NCI-H146 treated with DMSO at 0.1 percent for 48 hours (cell line): ENCODE measurements at regions not wholly inside any gene's neighbourhood (a gene's known extent, or its start where the extent isn't known, plus 50 kb on each side); places are given as distances from the start of the nearest gene placed in this dataset.
A peak's percentile ranks its signal among the peaks of the same experiment; 100 is the strongest.

Experiments
- DNase-seq: peaks from one replicate; lab custom pipeline; 2025; ENCODE audit not compliant: unreplicated experiment; lab: John Stamatoyannopoulos, UW

GRCh38 chr16:85384833-85385462, 228.2 kb upstream of the GSE1 start:
- DNase-seq, result peak; percentile 73

DNA sequence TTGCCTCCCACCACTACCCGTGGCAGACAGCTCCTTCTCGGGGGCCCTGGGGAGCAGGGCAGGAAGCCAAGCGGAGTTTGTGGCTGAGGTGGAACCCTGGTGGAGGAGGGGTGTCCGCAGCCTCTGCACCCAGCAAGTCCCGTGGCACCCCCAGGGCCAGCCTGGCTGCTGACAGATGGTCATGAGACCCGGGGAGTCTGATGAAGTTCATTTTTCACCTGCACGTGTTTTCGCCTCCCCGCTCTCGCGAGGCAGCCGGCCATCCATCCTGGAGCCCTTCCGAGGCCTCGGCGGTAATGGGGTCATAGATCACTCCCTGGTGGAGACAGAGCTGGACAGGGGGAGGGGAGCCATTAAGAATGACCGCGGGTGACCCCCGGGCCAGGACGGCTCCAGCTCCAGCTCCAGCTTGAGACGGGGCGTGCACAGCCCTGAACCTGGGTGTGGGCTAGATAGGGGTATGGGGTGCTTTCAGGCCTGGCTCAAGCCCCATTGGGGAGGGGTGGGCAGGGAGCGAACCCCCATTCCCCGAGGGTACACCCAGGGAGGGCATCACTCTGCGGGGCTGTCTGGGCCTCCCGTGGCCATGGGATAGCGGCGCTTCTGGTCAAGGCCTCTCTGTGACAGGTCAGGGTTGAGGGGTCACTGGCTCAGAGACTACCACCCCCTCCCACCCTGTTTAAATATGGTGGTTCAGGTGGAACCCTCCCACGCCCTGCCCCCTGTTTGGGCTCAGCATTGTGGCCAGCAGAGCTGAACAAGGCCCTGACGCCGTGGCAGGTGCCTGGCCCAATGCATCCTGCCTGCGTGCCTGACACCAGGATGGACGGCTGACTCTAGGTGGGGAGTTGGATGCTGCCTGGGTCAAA, 227.4 kb upstream of the GSE1 start:
- DNase-seq, result no peak

DNA sequence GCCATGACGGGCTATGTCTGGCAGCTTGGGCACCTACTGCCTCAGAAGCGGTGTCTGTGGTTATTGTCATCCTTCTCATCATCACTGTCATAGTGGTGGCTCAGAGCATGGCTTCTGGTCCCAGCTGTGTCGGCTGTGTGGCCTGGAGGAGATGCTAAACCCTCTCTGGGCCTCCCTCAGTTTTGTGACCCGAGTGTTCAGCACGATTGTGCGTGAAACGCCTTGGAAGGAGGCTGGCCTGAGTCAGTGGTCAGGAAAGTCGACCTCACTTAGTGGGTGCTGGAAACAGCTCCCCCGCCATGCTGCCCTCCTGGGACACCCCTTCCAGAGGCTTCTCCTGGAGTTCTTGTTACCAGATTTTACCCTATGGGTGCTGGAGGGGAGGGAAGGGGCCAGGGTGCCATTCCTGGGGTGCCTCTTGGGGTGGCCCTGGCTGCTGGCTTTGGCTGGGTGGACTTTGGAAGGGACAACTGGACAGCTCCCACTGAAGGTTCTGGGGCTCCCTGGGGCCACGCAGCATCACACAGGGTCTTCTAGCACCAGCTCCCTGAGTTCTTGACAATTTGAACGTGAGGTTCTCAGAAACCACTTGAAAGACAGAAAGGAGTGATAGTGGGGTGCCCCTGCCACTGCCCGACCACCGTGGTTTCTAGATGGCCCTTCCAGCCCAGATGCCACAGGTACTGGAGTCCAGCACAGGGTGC, 226.5 kb upstream of the GSE1 start:
- no peak for DNase-seq

- DNase-seq, result no peak
Measured at GRCh38 chr16:85387171-85387507, 226.0 kb upstream of the GSE1 start.

DNA sequence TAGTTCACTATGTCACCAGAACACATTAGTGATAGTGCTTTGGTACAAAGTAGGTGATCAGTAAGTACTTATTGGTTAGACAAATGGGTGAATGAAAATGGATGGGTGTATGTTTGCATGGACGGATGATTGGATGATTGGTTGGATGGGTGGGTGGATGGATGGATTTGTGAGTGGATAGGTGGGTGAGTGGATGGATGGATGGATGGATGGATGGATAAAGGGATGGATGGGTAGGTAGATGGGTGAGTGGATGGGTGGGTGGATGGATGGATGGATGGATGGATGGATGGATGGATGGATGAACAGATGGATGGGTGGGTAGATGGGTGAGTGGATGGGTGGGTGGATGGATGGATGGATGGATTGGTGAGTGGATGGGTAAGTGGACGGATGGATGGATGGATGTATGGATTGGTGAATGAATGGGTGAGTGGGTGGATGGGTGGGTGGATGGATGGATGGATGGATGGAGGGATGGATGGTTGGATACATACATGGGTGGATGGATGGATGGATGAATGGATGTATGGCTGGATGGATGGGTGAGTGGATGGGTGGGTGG, 225.3 kb upstream of the GSE1 start:
- DNase-seq, result no peak

- no peak for DNase-seq
Measured at GRCh38 chr16:85389679-85390470, 223.2 kb upstream of the GSE1 start.

GRCh38 chr16:85390511-85391174, 222.5 kb upstream of the GSE1 start:
- no peak for DNase-seq

DNA sequence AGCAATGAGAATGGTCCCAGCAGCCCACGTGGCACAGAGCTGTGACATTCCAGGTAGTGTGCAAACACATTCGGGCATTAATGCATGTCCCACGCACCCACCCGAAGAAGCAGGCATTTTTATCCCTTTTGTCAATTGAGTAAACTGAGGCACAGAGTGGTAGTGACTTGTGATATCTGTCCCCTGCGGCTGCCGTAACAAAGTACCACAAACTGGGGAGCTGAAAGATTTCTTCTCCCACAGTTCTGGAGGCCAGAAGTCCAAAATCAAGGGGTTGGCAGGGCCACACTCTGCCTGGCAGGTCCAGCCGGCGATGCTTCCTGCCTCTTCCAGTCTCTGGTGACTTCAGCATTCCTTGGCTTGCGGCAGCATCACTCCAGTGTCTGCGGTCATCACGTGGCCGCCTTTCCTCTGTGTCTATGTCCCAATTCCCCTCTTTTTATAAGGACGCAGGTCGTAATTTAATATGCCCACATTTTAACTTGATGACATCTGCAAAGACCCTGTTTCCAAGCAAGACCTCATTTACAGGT, 221.9 kb upstream of the GSE1 start:
- DNase-seq, result no peak

- no peak for DNase-seq
Measured at GRCh38 chr16:85391769-85392583, 221.1 kb upstream of the GSE1 start.

- no peak for DNase-seq
Measured at GRCh38 chr16:85392756-85393673, 220.1 kb upstream of the GSE1 start.

DNA sequence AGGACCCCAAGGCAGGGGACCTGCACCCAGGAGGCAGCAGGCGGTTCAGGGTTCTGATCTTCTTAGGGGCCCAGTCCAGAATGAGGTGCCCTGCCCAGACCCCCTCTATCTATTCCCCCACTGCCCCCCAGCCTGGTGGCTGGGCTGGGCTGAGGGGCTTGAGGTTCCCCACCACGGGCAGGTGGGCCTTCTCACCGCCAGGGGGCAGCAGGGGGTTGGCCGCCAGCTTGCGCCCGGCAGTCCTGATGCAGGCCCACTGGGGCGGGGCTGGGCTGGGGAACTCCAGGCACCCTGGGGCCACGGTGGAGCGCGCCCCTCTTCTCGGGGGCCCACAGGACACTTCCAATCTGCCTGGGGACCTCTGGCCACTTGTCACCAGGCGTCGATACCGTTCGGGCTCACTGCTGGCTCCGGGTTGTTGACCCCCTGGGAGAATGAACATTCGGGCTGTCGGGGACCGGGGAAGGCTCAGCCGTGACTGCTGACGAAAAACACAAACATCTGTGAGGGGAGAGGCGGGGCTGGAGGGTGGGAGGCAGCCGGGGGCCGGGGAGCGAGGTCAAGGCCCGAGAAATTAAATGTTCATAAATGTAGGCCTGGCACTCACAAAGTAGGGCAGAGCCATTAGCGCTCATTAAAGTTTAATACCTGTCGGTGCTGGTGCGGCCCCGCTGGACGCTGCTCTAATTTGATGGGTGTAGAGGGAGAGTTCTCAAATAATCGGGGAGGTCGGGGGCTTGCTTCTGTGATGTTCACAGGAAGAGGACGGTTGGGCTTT, 219.3 kb upstream of the GSE1 start:
- DNase-seq, result no peak

DNA sequence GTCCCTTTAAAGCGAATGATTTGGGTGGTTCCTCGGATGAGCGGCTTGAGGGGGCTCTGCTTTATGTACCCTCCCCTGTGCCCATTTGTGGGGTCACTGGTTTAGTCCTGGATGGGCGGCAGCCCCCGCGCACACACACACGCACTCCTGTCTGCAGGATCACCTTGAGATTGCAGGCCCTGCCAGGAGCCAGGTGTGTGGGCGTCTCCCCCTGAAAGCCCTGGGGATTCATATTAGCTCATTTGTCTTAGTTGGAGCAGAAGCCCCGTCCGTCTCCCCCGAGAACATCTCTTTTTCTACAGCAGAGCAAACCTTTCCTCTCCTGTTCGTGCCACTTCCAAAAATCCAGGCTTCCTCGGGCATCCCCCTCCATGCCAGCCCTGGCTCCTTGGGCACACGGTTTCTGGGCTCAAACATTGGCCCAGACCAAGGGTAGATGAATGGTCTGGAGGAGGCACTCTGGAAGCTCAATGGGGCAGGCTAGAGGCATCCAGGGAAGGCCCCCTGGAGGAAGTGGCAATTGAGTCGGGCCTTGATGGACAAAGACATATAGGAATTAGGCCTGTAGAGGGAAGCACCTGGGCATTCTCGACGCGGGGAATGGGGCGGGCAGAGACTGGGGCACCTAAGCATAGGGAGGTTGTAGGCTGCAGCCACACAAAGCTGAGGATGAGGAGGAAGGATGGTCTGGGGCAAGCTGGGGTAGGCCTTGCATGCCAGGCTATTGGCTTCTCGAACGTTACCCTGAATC, 218.5 kb upstream of the GSE1 start:
- DNase-seq, result no peak

DNA sequence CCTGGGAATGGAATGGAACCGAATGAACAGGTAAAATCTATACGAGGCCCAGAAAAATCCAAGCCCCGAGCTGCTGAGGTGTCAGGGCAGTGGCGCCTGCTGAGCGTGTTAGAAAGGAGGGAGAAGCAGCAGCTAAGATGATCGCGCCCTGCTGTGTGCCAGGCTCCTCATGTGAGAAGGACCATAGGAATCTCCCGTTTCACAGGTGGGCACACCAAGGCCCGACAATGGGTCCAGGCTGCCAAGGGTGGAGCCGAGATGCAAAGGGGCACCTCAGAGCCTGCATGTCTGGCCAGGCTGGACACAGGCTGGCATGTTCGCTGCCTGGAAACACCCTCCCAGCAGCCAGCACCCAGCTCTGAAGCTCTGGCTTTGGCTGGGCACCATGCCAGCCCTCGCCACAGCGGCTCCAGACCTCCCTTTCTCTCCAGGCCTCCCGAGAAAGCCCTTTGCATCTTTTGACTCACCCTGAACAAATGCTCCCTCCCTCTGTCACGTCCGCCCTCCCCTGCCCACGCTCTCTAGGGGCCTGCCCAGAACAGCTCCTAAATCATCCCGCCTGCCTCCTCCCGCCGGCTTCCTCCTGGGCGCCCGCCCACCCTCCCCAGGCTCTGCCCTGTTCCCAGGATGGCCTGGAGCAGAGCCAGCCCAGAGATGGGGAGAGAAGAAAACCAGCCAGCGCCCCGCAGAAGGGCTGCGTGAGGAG, 217.8 kb upstream of the GSE1 start:
- no peak for DNase-seq

DNA sequence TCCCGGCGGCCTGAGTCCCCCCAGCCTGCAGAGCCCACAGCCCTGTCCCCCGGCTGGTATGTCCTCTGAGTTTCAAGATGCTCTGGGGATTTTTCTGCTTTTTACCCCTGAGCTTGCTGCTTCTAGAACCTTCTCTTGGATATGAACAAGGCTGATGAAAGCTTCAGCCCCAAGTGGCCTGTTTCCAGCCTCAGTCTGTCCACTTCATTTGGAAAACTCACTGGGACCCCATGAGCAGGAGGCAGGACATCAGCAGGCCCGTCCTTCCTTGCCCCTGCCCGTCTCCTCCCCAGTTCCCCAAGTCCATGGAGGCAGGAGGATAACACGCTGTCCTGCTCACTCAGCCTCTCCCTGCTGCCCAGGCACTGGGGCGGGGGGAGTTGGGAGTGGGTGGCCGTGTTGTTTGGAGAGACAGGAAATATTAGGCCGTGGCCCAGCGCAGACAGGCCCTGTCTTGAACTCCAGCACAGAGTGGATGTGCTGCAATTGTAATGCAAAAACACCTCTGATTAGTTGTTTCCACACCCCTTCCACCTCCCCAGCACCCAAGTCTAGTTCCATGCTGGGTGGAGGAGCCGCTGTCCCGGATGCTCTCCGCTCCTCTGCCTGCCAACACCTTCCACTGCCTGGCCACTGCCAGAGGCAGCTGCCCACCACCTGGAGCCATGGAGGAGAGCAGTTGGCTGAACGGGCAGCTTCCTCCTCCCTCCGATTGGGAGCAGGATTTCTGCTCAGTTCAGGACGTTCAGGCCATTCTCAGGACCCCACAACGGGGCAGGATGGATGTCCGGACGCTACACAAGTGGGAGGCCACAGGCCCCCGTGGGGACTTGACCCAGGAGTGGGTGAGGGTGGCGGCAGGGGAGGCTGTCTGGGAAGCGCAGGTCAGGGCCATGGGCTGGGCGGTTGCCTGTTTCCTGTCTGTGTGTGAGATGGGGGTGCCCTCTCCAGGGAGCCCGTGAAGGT, 216.9 kb upstream of the GSE1 start:
- no peak for DNase-seq
